ENCODE measurements at regions not wholly inside any gene's neighbourhood (a gene's known extent, or its start where the extent isn't known, plus 50 kb on each side); places are given as distances from the start of the nearest gene placed in this dataset.
"Not testable (repeated sequence)": the region's sequence is repeated elsewhere in the genome, so short reads cannot be mapped to it uniquely, and the experiment has no call there.

GRCh38 chr2:156781677-156782076, 345.5 kb downstream of the GPD2 start:
- not testable (repeated sequence) for DNase-seq

- DNase-seq, result no peak
Measured at GRCh38 chr2:156784020-156784701, 348.0 kb downstream of the GPD2 start.

- DNase-seq, result no peak
Measured at GRCh38 chr2:156787517-156787916, 351.3 kb downstream of the GPD2 start.

GRCh38 chr2:156790343-156791037, 354.3 kb downstream of the GPD2 start:
- no peak for DNase-seq

GRCh38 chr2:156792242-156792840, 356.2 kb downstream of the GPD2 start:
- no peak for DNase-seq

GRCh38 chr2:156797832-156798231, 361.7 kb downstream of the GPD2 start:
- DNase-seq, result no peak

- DNase-seq, result no peak
Measured at GRCh38 chr2:156800065-156800653, 364.0 kb downstream of the GPD2 start.

- DNase-seq, result no peak
Measured at GRCh38 chr2:156800781-156801361, 364.7 kb downstream of the GPD2 start.

GRCh38 chr2:156803243-156803642, 367.1 kb downstream of the GPD2 start:
- no peak for DNase-seq

- DNase-seq, result no peak
Measured at GRCh38 chr2:156803967-156804366, 367.8 kb downstream of the GPD2 start.

GRCh38 chr2:156810094-156810493, 373.9 kb downstream of the GPD2 start:
- DNase-seq, result no peak

GRCh38 chr2:156812496-156812895, 376.3 kb downstream of the GPD2 start:
- no peak for DNase-seq

- DNase-seq, result no peak
Measured at GRCh38 chr2:156817430-156817829, 381.3 kb downstream of the GPD2 start.

- DNase-seq, result no peak
Measured at GRCh38 chr2:156818221-156818620, 382.0 kb downstream of the GPD2 start.

GRCh38 chr2:156818944-156819343, 382.8 kb downstream of the GPD2 start:
- DNase-seq, result no peak

GRCh38 chr2:156826341-156826933, 390.3 kb downstream of the GPD2 start:
- no peak for DNase-seq

- DNase-seq, result no peak
Measured at GRCh38 chr2:156834431-156834830, 398.3 kb downstream of the GPD2 start.

GRCh38 chr2:156837635-156838370, 401.6 kb downstream of the GPD2 start:
- DNase-seq, result no peak

- no peak for DNase-seq
Measured at GRCh38 chr2:156841321-156841720, 405.1 kb downstream of the GPD2 start.

GRCh38 chr2:156845806-156846558, 409.8 kb downstream of the GPD2 start:
- no peak for DNase-seq

- no peak for DNase-seq
Measured at GRCh38 chr2:156852210-156852609, 405.3 kb upstream of the GALNT5 start.

- no peak for DNase-seq
Measured at GRCh38 chr2:156852681-156853080, 404.8 kb upstream of the GALNT5 start.

All from CD4-positive, alpha-beta T cell treated with Interleukin-4 for 4 hours (primary cell).